ES-I3 (cell line): ENCODE measurements at regions not wholly inside any gene's neighbourhood (a gene's known extent, or its start where the extent isn't known, plus 50 kb on each side); places are given as distances from the start of the nearest gene placed in this dataset.
"Not testable (repeated sequence)": the region's sequence is repeated elsewhere in the genome, so short reads cannot be mapped to it uniquely, and the experiment has no call there.

ENCODE experiments used
- H3K36me3 ChIP-seq: 2 replicates; pipeline ENCODE4 v1.6.1; 2013; ENCODE audit warnings: mild to moderate bottlenecking, low read length, control low read depth, moderate library complexity; ENCODE audit not compliant: insufficient read depth
- H3K4me1 ChIP-seq: 2 replicates; pipeline ENCODE4 v1.6.1; 2013; ENCODE audit warnings: mild to moderate bottlenecking, control low read depth, low read length; ENCODE audit not compliant: insufficient read depth
- H3K9ac ChIP-seq: 2 replicates; pipeline ENCODE4 v1.6.1; 2013; ENCODE audit warnings: low read depth, mild to moderate bottlenecking, low read length, moderate library complexity
- H3K9me3 ChIP-seq: 2 replicates; pipeline ENCODE4 v1.6.1; 2013; ENCODE audit warnings: mild to moderate bottlenecking, low read length, moderate library complexity; ENCODE audit not compliant: control insufficient read depth, insufficient read depth

GRCh38 chr12:114547636-114548035 lies 136.3 kb downstream of the TBX3 start:
- Histone ChIP-seq H3K4me1 (no peaks in the 10 kb centered on the region), H3K9me3 (peaks cover 3% of the 10 kb centered on the region; the same call in 1 of the 2 replicates), H3K36me3 (no peaks in the 10 kb centered on the region), H3K9ac (no peak overlapping the region)

GRCh38 chr12:114530417-114530816 lies 124.5 kb upstream of the TBX5 start:
- no peaks in the 10 kb centered on the region for H3K9me3 ChIP-seq
- no peaks in the 10 kb centered on the region for H3K36me3 ChIP-seq
- no peaks in the 10 kb centered on the region for H3K4me1 ChIP-seq
- no peak overlapping the region for H3K9ac ChIP-seq

- H3K36me3 ChIP-seq = no peaks in the 10 kb centered on the region
- H3K4me1 ChIP-seq = no peaks in the 10 kb centered on the region
- no peak overlapping the region for H3K9ac ChIP-seq
Measured at GRCh38 chr12:114529966-114530365, 124.0 kb upstream of the TBX5 start.

GRCh38 chr12:114528766-114529165 lies 122.8 kb upstream of the TBX5 start:
- Histone ChIP-seq H3K9ac (no peak overlapping the region), H3K36me3 (no peaks in the 10 kb centered on the region), H3K9me3 (no peaks in the 10 kb centered on the region), H3K4me1 (no peaks in the 10 kb centered on the region)

More at GRCh38 chr12:114529966-114530365, 124.0 kb upstream of the TBX5 start:
- H3K9me3 ChIP-seq = no peaks in the 10 kb centered on the region

- not testable (repeated sequence) for H3K4me1 ChIP-seq, H3K9ac ChIP-seq, H3K9me3 ChIP-seq, H3K36me3 ChIP-seq
Measured at GRCh38 chr12:114521160-114521559, 115.2 kb upstream of the TBX5 start.

GRCh38 chr12:114512351-114512750 lies 106.4 kb upstream of the TBX5 start:
- Histone ChIP-seq H3K4me1 (no peaks in the 10 kb centered on the region), H3K9me3 (no peaks in the 10 kb centered on the region), H3K36me3 (no peaks in the 10 kb centered on the region), H3K9ac (no peak overlapping the region)

GRCh38 chr12:114508529-114509129 lies 102.7 kb upstream of the TBX5 start:
- Histone ChIP-seq H3K9me3 (no peaks in the 10 kb centered on the region), H3K36me3 (no peaks in the 10 kb centered on the region), H3K4me1 (no peaks in the 10 kb centered on the region), H3K9ac (no peak overlapping the region)

GRCh38 chr12:114506651-114507050 lies 100.7 kb upstream of the TBX5 start:
- Histone ChIP-seq H3K36me3 (no peaks in the 10 kb centered on the region), H3K4me1 (no peaks in the 10 kb centered on the region), H3K9me3 (no peaks in the 10 kb centered on the region), H3K9ac (no peak overlapping the region)

GRCh38 chr12:114504311-114504710 lies 98.4 kb upstream of the TBX5 start:
- Histone ChIP-seq H3K4me1 (0 out of 2 replicates have a peak, but pooled peaks cover 3% of the 10 kb centered on the region), H3K9me3 (no peaks in the 10 kb centered on the region; the same call in 1 of the 2 replicates), H3K9ac (no peak overlapping the region), H3K36me3 (no peaks in the 10 kb centered on the region)

- H3K4me1 ChIP-seq = 0 out of 2 replicates have a peak, but pooled peaks cover 3% of the 10 kb centered on the region
- no peaks in the 10 kb centered on the region for H3K36me3 ChIP-seq
- no peaks in the 10 kb centered on the region; the same call in 1 of the 2 replicates for H3K9me3 ChIP-seq
- H3K9ac ChIP-seq = peak overlapping the region; percentile 53
Measured at GRCh38 chr12:114501474-114501807, 95.5 kb upstream of the TBX5 start.

- H3K9ac ChIP-seq = peak overlapping the region; percentile 53
- 0 out of 2 replicates have a peak, but pooled peaks cover 3% of the 10 kb centered on the region for H3K4me1 ChIP-seq
- no peaks in the 10 kb centered on the region for H3K36me3 ChIP-seq
- no peaks in the 10 kb centered on the region; the same call in 1 of the 2 replicates for H3K9me3 ChIP-seq
Measured at GRCh38 chr12:114500775-114501473, 95.0 kb upstream of the TBX5 start.

GRCh38 chr12:114500131-114500530 lies 94.2 kb upstream of the TBX5 start:
- Histone ChIP-seq H3K9ac (no peak overlapping the region), H3K36me3 (no peaks in the 10 kb centered on the region), H3K9me3 (no peaks in the 10 kb centered on the region; the same call in 1 of the 2 replicates), H3K4me1 (0 out of 2 replicates have a peak, but pooled peaks cover 3% of the 10 kb centered on the region)

GRCh38 chr12:114499338-114499737 lies 93.4 kb upstream of the TBX5 start:
- H3K9ac ChIP-seq = no peak overlapping the region
- H3K9me3 ChIP-seq = no peaks in the 10 kb centered on the region; the same call in 1 of the 2 replicates
- H3K36me3 ChIP-seq = no peaks in the 10 kb centered on the region
- H3K4me1 ChIP-seq = 0 out of 2 replicates have a peak, but pooled peaks cover 3% of the 10 kb centered on the region

- no peaks in the 10 kb centered on the region for H3K4me1 ChIP-seq
- no peaks in the 10 kb centered on the region for H3K9me3 ChIP-seq
- H3K36me3 ChIP-seq = no peaks in the 10 kb centered on the region
- no peak overlapping the region for H3K9ac ChIP-seq
Measured at GRCh38 chr12:114491916-114492315, 86.0 kb upstream of the TBX5 start.

GRCh38 chr12:114484822-114485459 lies 79.0 kb upstream of the TBX5 start:
- not testable (repeated sequence) for H3K36me3 ChIP-seq, H3K9me3 ChIP-seq, H3K9ac ChIP-seq, H3K4me1 ChIP-seq
